ENCODE measurements at regions not wholly inside any gene's neighbourhood (a gene's known extent, or its start where the extent isn't known, plus 50 kb on each side); places are given as distances from the start of the nearest gene placed in this dataset.

DNA sequence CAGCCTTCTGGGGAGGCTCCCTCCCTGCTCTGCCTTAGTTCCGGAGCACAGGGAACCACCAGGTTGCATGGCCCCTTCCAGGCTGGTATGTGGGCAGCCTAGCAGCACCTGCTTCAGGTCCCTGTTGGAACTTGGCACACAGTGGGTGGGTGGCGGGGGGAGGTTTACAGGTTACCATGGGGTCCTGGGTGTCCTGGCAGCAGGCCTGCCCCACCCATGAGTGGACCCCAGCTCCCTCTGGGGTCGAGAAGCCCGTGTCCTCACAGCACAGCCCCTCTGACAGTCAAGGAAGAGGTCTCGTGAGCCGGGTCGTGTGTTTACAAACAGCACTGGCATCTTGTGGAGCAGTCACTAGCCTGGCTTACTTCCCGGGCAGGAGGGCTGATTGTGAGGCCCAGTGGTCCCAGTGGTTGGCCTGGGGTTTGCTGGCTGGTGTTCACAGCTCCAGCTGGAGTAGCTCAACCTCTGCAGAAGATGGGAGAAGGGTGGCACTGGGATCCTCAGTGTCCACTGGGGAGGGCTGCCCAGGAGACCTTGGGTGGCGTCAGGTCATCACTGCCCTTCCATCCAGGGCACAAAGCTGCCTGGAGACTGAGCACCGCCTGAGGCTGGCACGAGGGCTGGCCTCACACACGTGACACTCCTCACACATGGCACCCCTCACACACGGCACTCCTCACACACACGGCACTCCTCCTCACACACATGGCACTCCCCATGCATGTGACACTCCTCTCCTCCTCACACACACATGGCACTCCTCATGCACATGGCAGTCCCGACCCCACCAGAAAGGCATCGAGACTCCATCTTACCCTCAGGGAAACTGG, 100.9 kb downstream of the RIPK4 start:
- H3K27me3 ChIP-seq (ENCODE audit: control insufficient read depth, insufficient read depth, low read length), result no peaks in the 10 kb centered on the region
- H3K4me3 ChIP-seq (ENCODE audit: low read depth, low read length), result no peak overlapping the region
- TF ChIP-seq, protein P1, sequence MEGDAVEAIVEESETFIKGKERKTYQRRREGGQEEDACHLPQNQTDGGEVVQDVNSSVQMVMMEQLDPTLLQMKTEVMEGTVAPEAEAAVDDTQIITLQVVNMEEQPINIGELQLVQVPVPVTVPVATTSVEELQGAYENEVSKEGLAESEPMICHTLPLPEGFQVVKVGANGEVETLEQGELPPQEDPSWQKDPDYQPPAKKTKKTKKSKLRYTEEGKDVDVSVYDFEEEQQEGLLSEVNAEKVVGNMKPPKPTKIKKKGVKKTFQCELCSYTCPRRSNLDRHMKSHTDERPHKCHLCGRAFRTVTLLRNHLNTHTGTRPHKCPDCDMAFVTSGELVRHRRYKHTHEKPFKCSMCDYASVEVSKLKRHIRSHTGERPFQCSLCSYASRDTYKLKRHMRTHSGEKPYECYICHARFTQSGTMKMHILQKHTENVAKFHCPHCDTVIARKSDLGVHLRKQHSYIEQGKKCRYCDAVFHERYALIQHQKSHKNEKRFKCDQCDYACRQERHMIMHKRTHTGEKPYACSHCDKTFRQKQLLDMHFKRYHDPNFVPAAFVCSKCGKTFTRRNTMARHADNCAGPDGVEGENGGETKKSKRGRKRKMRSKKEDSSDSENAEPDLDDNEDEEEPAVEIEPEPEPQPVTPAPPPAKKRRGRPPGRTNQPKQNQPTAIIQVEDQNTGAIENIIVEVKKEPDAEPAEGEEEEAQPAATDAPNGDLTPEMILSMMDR (IDR thresholded peaks at IDR 0.05; ENCODE audit: low read depth, low read length), result no peak
- no peak for DNase-seq (ENCODE audit: low read depth, low spot score)
- ChIA-PET CTCF (no interaction called here), POLR2A (no interaction called here)
- H3K27ac ChIP-seq (ENCODE audit: low read depth, low read length), result no peak overlapping the region
- no peaks in the 10 kb centered on the region; the same call in 1 of the 2 replicates for H3K9me3 ChIP-seq (ENCODE audit: control insufficient read depth, insufficient read depth, low read length)

GRCh38 chr21:41664881-41665765, 101.7 kb downstream of the RIPK4 start:
- POLR2A ChIA-PET, result no interaction called here
- H3K9me3 ChIP-seq (ENCODE audit: control insufficient read depth, insufficient read depth, low read length), result no peaks in the 10 kb centered on the region; the same call in 1 of the 2 replicates
- no peak overlapping the region for H3K4me3 ChIP-seq (ENCODE audit: low read depth, low read length)
- no peak for DNase-seq (ENCODE audit: low read depth, low spot score)
- no peak overlapping the region for H3K27ac ChIP-seq (ENCODE audit: low read depth, low read length)
- TF ChIP-seq, protein P1 (IDR thresholded peaks at IDR 0.05; ENCODE audit: low read depth, low read length), result no peak
- H3K27me3 ChIP-seq (ENCODE audit: control insufficient read depth, insufficient read depth, low read length), result no peaks in the 10 kb centered on the region
- CTCF ChIA-PET, result interaction anchor here (0.6 to 1.4 kb wide), 2 partner anchors 11 to 152 kb away, joined by 3 to 4 read pairs; no protein-coding TSS in a partner anchor

DNA sequence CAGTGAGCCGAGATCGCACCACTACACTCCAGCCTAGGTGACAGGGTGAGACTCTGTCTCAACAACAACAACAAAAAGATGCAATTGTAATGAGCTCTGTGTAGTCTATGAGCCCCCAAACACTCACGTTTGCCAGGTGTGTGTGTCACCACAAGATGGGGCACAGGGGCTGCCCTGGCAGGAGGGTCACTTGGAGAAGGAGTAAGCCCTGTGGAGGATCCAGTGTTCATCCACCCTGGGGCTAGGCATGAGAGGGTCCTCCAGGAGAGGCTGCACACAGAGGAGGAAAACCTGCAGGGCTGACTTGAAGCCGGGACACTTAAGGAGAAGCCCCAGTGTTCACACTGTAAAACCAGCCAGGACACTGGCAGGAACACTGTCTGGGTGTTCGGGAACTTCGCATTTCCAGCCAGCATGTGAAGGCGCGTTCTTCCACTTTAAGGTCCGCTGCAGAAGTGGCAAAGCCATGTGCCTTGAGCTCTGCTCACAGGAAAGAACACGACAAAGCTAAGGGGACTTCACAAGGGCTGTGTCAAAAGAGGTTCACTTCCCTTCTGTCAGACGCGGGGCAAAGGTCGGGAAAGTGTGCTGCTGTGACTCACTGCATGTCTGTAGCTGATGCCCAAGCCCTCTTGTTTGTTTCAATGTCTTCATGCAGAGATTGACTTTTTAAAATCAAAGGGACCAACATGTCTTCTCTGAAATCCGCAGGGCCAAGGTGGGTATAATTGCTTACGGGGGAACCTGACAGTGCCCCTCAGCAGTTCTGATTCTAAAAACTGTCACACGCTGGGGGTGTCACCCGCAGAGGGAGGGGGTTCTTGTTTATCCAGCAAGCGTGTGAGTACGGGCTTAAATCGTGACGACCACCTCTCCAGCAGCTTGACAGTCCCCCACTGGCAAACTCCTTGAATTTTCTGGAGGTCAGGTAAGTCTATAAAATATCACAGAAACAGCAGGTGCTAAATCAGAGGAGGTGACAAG, 102.8 kb downstream of the RIPK4 start:
- Histone ChIP-seq H3K27me3 (ENCODE audit: control insufficient read depth, insufficient read depth, low read length) (peaks cover 6% of the 10 kb centered on the region), H3K4me3 (ENCODE audit: low read depth, low read length) (no peak overlapping the region), H3K9me3 (ENCODE audit: control insufficient read depth, insufficient read depth, low read length) (no peaks in the 10 kb centered on the region; the same call in 1 of the 2 replicates), H3K27ac (ENCODE audit: low read depth, low read length) (no peak overlapping the region)
- TF ChIP-seq, protein P1 (IDR thresholded peaks at IDR 0.05; ENCODE audit: low read depth, low read length), result no peak
- no peak for DNase-seq (ENCODE audit: low read depth, low spot score)
- ChIA-PET CTCF (interaction anchor here (0.6 to 1.4 kb wide), 2 partner anchors 12 to 153 kb away, joined by 3 to 4 read pairs; no protein-coding TSS in a partner anchor), POLR2A (no interaction called here)

- Histone ChIP-seq H3K27ac (ENCODE audit: low read depth, low read length) (no peak overlapping the region), H3K9me3 (ENCODE audit: control insufficient read depth, insufficient read depth, low read length) (no peaks in the 10 kb centered on the region; the same call in 1 of the 2 replicates), H3K27me3 (ENCODE audit: control insufficient read depth, insufficient read depth, low read length) (peaks cover 14% of the 10 kb centered on the region), H3K4me3 (ENCODE audit: low read depth, low read length) (no peak overlapping the region)
- no peak for DNase-seq (ENCODE audit: low read depth, low spot score)
- POLR2A ChIA-PET, result no interaction called here
- CTCF ChIA-PET, result no interaction called here
- TF ChIP-seq, protein P1 (IDR thresholded peaks at IDR 0.05; ENCODE audit: low read depth, low read length), result no peak
These were observed 104.1 kb downstream of the RIPK4 start for GRCh38 chr21:41662761-41663160.
